ENCODE measurements at regions not wholly inside any gene's neighbourhood (a gene's known extent, or its start where the extent isn't known, plus 50 kb on each side); places are given as distances from the start of the nearest gene placed in this dataset.
"Not testable (repeated sequence)": the region's sequence is repeated elsewhere in the genome, so short reads cannot be mapped to it uniquely, and the experiment has no call there.

- DNase-seq: no peak
Observed at GRCh38 chr12:63508543-63508942, 159.8 kb downstream of the DPY19L2 start.

GRCh38 chr12:63499567-63499966 is 168.7 kb downstream of the DPY19L2 start:
- no peak for DNase-seq

- DNase-seq: no peak
Observed at GRCh38 chr12:63498239-63498638, 170.1 kb downstream of the DPY19L2 start.

GRCh38 chr12:63496654-63497053 is 171.6 kb downstream of the DPY19L2 start:
- DNase-seq: no peak

- DNase-seq: no peak
Observed at GRCh38 chr12:63495974-63496373, 172.3 kb downstream of the DPY19L2 start.

- DNase-seq: not testable (repeated sequence)
Observed at GRCh38 chr12:63493357-63493756, 174.9 kb downstream of the DPY19L2 start.

- DNase-seq: no peak
Observed at GRCh38 chr12:63480186-63480585, 188.1 kb downstream of the DPY19L2 start.

GRCh38 chr12:63470161-63470560 is 198.1 kb downstream of the DPY19L2 start:
- no peak for DNase-seq

GRCh38 chr12:63467951-63468350 is 200.3 kb downstream of the DPY19L2 start:
- DNase-seq: no peak

- DNase-seq: no peak
Observed at GRCh38 chr12:63457857-63458256, 210.4 kb downstream of the DPY19L2 start.

GRCh38 chr12:63457428-63457827 is 210.9 kb downstream of the DPY19L2 start:
- no peak for DNase-seq

GRCh38 chr12:63450816-63451215 is 217.5 kb downstream of the DPY19L2 start:
- DNase-seq: no peak

- DNase-seq: no peak
Observed at GRCh38 chr12:63450334-63450733, 218.0 kb downstream of the DPY19L2 start.

GRCh38 chr12:63445224-63445880 is 222.9 kb downstream of the DPY19L2 start:
- no peak for DNase-seq

- DNase-seq: no peak
Observed at GRCh38 chr12:63440048-63440447, 228.2 kb downstream of the DPY19L2 start.

GRCh38 chr12:63434384-63434783 is 233.9 kb downstream of the DPY19L2 start:
- DNase-seq: not testable (repeated sequence)

- DNase-seq: not testable (repeated sequence)
Observed at GRCh38 chr12:63427969-63428368, 240.3 kb downstream of the DPY19L2 start.

- not testable (repeated sequence) for DNase-seq
Observed at GRCh38 chr12:63427029-63427428, 241.3 kb downstream of the DPY19L2 start.

GRCh38 chr12:63424671-63425070 is 243.6 kb downstream of the DPY19L2 start:
- no peak for DNase-seq

- no peak for DNase-seq
Observed at GRCh38 chr12:63423839-63424238, 244.5 kb downstream of the DPY19L2 start.

- DNase-seq: peak; percentile 33
Observed at GRCh38 chr12:63420206-63420644, 248.1 kb downstream of the DPY19L2 start.

- no peak for DNase-seq
Observed at GRCh38 chr12:63419154-63419553, 249.1 kb downstream of the DPY19L2 start.

- no peak for DNase-seq
Observed at GRCh38 chr12:63416788-63417187, 251.5 kb downstream of the DPY19L2 start.

GRCh38 chr12:63415357-63415756 is 252.9 kb downstream of the DPY19L2 start:
- no peak for DNase-seq

- DNase-seq: no peak
Observed at GRCh38 chr12:63410197-63410596, 258.1 kb downstream of the DPY19L2 start.
